ENCODE measurements at regions not wholly inside any gene's neighbourhood (a gene's known extent, or its start where the extent isn't known, plus 50 kb on each side); places are given as distances from the start of the nearest gene placed in this dataset.

DNA sequence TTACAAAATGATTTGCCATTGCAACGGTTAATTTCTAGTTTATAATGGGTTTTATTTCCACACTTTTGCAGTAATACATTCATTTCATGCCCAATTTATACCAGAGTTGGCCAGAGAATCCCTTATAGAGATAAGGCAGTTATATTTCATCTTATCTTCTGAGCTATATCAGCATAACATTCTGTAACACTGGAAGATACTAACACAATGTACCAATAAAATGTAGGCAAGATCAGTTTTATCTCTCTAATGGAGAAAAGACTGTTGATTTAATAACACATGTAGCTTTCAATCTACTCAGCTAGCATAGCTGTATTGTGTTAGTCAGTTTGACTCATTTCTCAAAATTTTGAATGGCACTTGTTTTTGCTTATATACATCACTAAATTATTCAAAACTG, 738.6 kb downstream of the TRAM1L1 start:
- TF ChIP-seq, protein P1, sequence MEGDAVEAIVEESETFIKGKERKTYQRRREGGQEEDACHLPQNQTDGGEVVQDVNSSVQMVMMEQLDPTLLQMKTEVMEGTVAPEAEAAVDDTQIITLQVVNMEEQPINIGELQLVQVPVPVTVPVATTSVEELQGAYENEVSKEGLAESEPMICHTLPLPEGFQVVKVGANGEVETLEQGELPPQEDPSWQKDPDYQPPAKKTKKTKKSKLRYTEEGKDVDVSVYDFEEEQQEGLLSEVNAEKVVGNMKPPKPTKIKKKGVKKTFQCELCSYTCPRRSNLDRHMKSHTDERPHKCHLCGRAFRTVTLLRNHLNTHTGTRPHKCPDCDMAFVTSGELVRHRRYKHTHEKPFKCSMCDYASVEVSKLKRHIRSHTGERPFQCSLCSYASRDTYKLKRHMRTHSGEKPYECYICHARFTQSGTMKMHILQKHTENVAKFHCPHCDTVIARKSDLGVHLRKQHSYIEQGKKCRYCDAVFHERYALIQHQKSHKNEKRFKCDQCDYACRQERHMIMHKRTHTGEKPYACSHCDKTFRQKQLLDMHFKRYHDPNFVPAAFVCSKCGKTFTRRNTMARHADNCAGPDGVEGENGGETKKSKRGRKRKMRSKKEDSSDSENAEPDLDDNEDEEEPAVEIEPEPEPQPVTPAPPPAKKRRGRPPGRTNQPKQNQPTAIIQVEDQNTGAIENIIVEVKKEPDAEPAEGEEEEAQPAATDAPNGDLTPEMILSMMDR (conservative IDR thresholded peaks at IDR 0.05; ENCODE audit: low read depth in 2 of 2) = no peak
- TF ChIP-seq, protein P2, sequence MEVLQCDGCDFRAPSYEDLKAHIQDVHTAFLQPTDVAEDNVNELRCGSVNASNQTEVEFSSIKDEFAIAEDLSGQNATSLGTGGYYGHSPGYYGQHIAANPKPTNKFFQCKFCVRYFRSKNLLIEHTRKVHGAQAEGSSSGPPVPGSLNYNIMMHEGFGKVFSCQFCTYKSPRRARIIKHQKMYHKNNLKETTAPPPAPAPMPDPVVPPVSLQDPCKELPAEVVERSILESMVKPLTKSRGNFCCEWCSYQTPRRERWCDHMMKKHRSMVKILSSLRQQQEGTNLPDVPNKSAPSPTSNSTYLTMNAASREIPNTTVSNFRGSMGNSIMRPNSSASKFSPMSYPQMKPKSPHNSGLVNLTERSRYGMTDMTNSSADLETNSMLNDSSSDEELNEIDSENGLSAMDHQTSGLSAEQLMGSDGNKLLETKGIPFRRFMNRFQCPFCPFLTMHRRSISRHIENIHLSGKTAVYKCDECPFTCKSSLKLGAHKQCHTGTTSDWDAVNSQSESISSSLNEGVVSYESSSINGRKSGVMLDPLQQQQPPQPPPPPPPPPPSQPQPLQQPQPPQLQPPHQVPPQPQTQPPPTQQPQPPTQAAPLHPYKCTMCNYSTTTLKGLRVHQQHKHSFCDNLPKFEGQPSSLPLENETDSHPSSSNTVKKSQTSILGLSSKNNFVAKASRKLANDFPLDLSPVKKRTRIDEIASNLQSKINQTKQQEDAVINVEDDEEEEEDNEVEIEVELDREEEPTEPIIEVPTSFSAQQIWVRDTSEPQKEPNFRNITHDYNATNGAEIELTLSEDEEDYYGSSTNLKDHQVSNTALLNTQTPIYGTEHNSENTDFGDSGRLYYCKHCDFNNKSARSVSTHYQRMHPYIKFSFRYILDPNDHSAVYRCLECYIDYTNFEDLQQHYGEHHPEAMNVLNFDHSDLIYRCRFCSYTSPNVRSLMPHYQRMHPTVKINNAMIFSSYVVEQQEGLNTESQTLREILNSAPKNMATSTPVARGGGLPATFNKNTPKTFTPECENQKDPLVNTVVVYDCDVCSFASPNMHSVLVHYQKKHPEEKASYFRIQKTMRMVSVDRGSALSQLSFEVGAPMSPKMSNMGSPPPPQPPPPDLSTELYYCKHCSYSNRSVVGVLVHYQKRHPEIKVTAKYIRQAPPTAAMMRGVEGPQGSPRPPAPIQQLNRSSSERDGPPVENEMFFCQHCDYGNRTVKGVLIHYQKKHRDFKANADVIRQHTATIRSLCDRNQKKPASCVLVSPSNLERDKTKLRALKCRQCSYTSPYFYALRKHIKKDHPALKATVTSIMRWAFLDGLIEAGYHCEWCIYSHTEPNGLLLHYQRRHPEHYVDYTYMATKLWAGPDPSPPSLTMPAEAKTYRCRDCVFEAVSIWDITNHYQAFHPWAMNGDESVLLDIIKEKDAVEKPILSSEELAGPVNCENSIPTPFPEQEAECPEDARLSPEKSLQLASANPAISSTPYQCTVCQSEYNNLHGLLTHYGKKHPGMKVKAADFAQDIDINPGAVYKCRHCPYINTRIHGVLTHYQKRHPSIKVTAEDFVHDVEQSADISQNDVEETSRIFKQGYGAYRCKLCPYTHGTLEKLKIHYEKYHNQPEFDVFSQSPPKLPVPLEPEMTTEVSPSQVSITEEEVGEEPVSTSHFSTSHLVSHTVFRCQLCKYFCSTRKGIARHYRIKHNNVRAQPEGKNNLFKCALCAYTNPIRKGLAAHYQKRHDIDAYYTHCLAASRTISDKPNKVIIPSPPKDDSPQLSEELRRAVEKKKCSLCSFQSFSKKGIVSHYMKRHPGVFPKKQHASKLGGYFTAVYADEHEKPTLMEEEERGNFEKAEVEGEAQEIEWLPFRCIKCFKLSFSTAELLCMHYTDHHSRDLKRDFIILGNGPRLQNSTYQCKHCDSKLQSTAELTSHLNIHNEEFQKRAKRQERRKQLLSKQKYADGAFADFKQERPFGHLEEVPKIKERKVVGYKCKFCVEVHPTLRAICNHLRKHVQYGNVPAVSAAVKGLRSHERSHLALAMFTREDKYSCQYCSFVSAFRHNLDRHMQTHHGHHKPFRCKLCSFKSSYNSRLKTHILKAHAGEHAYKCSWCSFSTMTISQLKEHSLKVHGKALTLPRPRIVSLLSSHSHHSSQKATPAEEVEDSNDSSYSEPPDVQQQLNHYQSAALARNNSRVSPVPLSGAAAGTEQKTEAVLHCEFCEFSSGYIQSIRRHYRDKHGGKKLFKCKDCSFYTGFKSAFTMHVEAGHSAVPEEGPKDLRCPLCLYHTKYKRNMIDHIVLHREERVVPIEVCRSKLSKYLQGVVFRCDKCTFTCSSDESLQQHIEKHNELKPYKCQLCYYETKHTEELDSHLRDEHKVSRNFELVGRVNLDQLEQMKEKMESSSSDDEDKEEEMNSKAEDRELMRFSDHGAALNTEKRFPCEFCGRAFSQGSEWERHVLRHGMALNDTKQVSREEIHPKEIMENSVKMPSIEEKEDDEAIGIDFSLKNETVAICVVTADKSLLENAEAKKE (CRISPR knock-in tag; IDR thresholded peaks at IDR 0.05) = no peak
- TF ChIP-seq EZH2phosphoT487 (IDR thresholded peaks at IDR 0.05; ENCODE audit: unreplicated experiment) (no peak), EZH2 (IDR thresholded peaks at IDR 0.05; ENCODE audit: low read depth, unreplicated experiment) (no peak), JUNB (IDR thresholded peaks at IDR 0.05; ENCODE audit: unreplicated experiment) (no peak), CREB1 (CRISPR knock-in tag; IDR thresholded peaks at IDR 0.05; ENCODE audit: low read depth) (no peak)
- TF ChIP-seq, protein P3, sequence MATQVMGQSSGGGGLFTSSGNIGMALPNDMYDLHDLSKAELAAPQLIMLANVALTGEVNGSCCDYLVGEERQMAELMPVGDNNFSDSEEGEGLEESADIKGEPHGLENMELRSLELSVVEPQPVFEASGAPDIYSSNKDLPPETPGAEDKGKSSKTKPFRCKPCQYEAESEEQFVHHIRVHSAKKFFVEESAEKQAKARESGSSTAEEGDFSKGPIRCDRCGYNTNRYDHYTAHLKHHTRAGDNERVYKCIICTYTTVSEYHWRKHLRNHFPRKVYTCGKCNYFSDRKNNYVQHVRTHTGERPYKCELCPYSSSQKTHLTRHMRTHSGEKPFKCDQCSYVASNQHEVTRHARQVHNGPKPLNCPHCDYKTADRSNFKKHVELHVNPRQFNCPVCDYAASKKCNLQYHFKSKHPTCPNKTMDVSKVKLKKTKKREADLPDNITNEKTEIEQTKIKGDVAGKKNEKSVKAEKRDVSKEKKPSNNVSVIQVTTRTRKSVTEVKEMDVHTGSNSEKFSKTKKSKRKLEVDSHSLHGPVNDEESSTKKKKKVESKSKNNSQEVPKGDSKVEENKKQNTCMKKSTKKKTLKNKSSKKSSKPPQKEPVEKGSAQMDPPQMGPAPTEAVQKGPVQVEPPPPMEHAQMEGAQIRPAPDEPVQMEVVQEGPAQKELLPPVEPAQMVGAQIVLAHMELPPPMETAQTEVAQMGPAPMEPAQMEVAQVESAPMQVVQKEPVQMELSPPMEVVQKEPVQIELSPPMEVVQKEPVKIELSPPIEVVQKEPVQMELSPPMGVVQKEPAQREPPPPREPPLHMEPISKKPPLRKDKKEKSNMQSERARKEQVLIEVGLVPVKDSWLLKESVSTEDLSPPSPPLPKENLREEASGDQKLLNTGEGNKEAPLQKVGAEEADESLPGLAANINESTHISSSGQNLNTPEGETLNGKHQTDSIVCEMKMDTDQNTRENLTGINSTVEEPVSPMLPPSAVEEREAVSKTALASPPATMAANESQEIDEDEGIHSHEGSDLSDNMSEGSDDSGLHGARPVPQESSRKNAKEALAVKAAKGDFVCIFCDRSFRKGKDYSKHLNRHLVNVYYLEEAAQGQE (IDR thresholded peaks at IDR 0.05; ENCODE audit: unreplicated experiment) = no peak

Measured in GM23338 (cell line).